ENCODE measurements at regions not wholly inside any gene's neighbourhood (a gene's known extent, or its start where the extent isn't known, plus 50 kb on each side); places are given as distances from the start of the nearest gene placed in this dataset.
A peak's percentile ranks its signal among the peaks of the same experiment; 100 is the strongest.

GRCh38 chr2:118687192-118687591 lies 160.3 kb downstream of the EN1 start:
- no peaks in the 10 kb centered on the region for H3K36me3 ChIP-seq
- no peaks in the 10 kb centered on the region for H3K4me1 ChIP-seq
- in situ Hi-C loops (cut with MboI; ENCODE audit: low sequenced_read_pairs in 4 of 4) = no loop called here
- no peak for ATAC-seq
- H3K27ac ChIP-seq = no peak overlapping the region
- intact Hi-C loops (cut with DNase I; ENCODE audit: low total_unique reads) = no loop called here
- DNase-seq = no peak
- H3K27me3 ChIP-seq = no peaks in the 10 kb centered on the region
- H3K9me3 ChIP-seq = no peaks in the 10 kb centered on the region
- H3K4me3 ChIP-seq = no peak overlapping the region
- TF ChIP-seq CTCF (IDR thresholded peaks at IDR 0.05 in 4 of 5, conservative IDR thresholded peaks at IDR 0.05 in 1 of 5) (no peak), POLR2A (IDR thresholded peaks at IDR 0.05) (no peak)

GRCh38 chr2:118686346-118686745 lies 161.1 kb downstream of the EN1 start:
- TF ChIP-seq CTCF (IDR thresholded peaks at IDR 0.05 in 4 of 5, conservative IDR thresholded peaks at IDR 0.05 in 1 of 5) (no peak), POLR2A (IDR thresholded peaks at IDR 0.05) (no peak)
- in situ Hi-C loops (cut with MboI; ENCODE audit: low sequenced_read_pairs in 4 of 4) = no loop called here
- ATAC-seq = peak; percentile 33 to 36

GRCh38 chr2:118683460-118683859 lies 164.0 kb downstream of the EN1 start:
- Histone ChIP-seq H3K27me3 (no peaks in the 10 kb centered on the region), H3K36me3 (no peaks in the 10 kb centered on the region), H3K4me3 (no peak overlapping the region), H3K4me1 (no peaks in the 10 kb centered on the region), H3K27ac (no peak overlapping the region), H3K9me3 (no peaks in the 10 kb centered on the region)
- ATAC-seq (no peak), DNase-seq (no peak)
- in situ Hi-C loops (cut with MboI; ENCODE audit: low sequenced_read_pairs in 4 of 4) (no loop called here), intact Hi-C loops (cut with DNase I; ENCODE audit: low total_unique reads) (no loop called here)
- TF ChIP-seq POLR2A (IDR thresholded peaks at IDR 0.05) (no peak), CTCF (IDR thresholded peaks at IDR 0.05 in 4 of 5, conservative IDR thresholded peaks at IDR 0.05 in 1 of 5) (no peak)

More at GRCh38 chr2:118686346-118686745, 161.1 kb downstream of the EN1 start:
- Histone ChIP-seq H3K36me3 (no peaks in the 10 kb centered on the region), H3K4me3 (no peak overlapping the region), H3K9me3 (no peaks in the 10 kb centered on the region), H3K27ac (no peak overlapping the region), H3K4me1 (no peaks in the 10 kb centered on the region), H3K27me3 (no peaks in the 10 kb centered on the region)
- intact Hi-C loops (cut with DNase I; ENCODE audit: low total_unique reads) = no loop called here
- DNase-seq = no peak

- Histone ChIP-seq H3K4me1 (no peaks in the 10 kb centered on the region), H3K36me3 (no peaks in the 10 kb centered on the region), H3K27me3 (no peaks in the 10 kb centered on the region), H3K4me3 (no peak overlapping the region), H3K9me3 (no peaks in the 10 kb centered on the region), H3K27ac (no peak overlapping the region)
- intact Hi-C loops (cut with DNase I; ENCODE audit: low total_unique reads) (no loop called here), in situ Hi-C loops (cut with MboI; ENCODE audit: low sequenced_read_pairs in 4 of 4) (no loop called here)
- TF ChIP-seq POLR2A (IDR thresholded peaks at IDR 0.05) (no peak), CTCF (IDR thresholded peaks at IDR 0.05 in 4 of 5, conservative IDR thresholded peaks at IDR 0.05 in 1 of 5) (no peak)
- ATAC-seq (no peak), DNase-seq (no peak)
These were observed 168.5 kb downstream of the EN1 start for GRCh38 chr2:118678985-118679384.

- Histone ChIP-seq H3K9me3 (no peaks in the 10 kb centered on the region), H3K36me3 (no peaks in the 10 kb centered on the region), H3K4me1 (no peaks in the 10 kb centered on the region), H3K27ac (no peak overlapping the region), H3K27me3 (no peaks in the 10 kb centered on the region), H3K4me3 (no peak overlapping the region)
- DNase-seq (no peak), ATAC-seq (no peak)
- in situ Hi-C loops (cut with MboI; ENCODE audit: low sequenced_read_pairs in 4 of 4) (no loop called here), intact Hi-C loops (cut with DNase I; ENCODE audit: low total_unique reads) (no loop called here)
- TF ChIP-seq CTCF (IDR thresholded peaks at IDR 0.05 in 4 of 5, conservative IDR thresholded peaks at IDR 0.05 in 1 of 5) (no peak), POLR2A (IDR thresholded peaks at IDR 0.05) (no peak)
These were observed 169.9 kb downstream of the EN1 start for GRCh38 chr2:118677546-118677945.
